ENCODE measurements at regions not wholly inside any gene's neighbourhood (a gene's known extent, or its start where the extent isn't known, plus 50 kb on each side); places are given as distances from the start of the nearest gene placed in this dataset.

DNA sequence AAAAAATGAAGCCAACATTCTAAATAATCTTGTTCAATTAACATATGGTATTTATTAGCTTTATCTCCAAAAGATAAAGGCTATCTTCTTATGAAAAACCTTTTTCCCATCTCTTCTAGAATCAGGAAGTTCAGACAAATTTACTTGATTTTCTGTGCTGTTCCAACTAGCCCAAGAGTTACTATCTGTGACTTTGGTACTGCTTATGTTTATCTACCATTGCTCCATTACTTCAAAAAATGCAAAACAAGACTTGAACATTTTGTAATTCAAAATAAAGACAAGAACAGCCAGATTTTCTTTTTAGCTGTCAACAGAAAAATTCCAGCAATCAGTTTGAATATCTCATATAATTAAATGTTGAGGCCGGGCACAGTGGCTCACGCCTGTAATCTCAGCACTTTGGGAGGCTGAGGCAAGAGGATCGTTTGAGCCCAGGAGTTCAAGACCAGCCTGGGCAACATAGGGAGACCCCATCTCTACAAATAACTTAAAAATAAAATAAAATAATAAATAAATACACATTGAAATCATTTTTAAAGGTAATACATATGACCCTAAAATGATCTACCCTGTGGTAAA lies 188.5 kb downstream of the LTN1 start:
- peak; percentile 66 for DNase-seq (ENCODE audit: low read depth)
- TF ChIP-seq, protein P1, sequence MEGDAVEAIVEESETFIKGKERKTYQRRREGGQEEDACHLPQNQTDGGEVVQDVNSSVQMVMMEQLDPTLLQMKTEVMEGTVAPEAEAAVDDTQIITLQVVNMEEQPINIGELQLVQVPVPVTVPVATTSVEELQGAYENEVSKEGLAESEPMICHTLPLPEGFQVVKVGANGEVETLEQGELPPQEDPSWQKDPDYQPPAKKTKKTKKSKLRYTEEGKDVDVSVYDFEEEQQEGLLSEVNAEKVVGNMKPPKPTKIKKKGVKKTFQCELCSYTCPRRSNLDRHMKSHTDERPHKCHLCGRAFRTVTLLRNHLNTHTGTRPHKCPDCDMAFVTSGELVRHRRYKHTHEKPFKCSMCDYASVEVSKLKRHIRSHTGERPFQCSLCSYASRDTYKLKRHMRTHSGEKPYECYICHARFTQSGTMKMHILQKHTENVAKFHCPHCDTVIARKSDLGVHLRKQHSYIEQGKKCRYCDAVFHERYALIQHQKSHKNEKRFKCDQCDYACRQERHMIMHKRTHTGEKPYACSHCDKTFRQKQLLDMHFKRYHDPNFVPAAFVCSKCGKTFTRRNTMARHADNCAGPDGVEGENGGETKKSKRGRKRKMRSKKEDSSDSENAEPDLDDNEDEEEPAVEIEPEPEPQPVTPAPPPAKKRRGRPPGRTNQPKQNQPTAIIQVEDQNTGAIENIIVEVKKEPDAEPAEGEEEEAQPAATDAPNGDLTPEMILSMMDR (IDR thresholded peaks at IDR 0.05; ENCODE audit: insufficient read depth, low read length), result no peak
- H3K4me3 ChIP-seq (ENCODE audit: low read depth, low read length), result no peak overlapping the region

DNA sequence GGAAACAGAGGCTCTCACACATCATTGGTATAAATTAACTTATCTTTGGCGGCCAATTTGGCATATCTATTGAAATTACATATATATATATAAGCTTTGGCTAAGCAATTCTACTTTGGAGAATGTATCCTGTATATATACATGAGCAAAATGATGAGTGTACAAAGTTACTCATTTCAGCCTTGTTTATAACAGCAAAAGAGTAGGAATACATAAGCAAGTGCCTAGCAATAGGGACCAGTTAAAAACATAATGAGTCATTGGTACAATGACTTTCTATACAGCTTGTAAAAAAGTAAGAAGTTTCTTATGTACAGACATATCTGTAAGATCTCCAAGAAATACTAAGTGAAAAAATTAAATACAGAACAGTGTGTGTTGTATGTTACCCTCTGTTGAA lies 190.8 kb downstream of the LTN1 start:
- H3K4me3 ChIP-seq (ENCODE audit: low read depth, low read length), result no peak overlapping the region
- no peak for DNase-seq (ENCODE audit: low read depth)
- TF ChIP-seq, protein P1 (IDR thresholded peaks at IDR 0.05; ENCODE audit: insufficient read depth, low read length), result no peak

DNA sequence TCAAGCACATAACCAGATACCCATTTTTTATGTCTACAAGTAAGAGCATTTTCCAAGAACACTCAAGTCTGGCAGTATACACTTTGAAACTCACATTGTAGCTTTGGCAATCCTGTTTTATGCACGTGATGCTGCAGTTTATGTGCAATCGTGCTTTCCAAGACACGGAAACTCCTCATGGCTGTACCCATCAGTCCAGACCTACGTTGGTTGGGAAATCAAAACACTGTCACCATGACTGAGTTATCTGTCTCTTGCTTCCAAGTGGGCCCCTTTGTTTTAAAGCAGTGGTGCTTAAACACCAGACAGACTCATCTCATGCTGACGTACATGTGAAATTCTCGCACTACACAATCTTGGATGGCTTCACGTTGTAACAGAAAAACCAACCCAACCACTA lies 192.8 kb downstream of the LTN1 start:
- TF ChIP-seq, protein P1 (IDR thresholded peaks at IDR 0.05; ENCODE audit: insufficient read depth, low read length), result no peak
- H3K4me3 ChIP-seq (ENCODE audit: low read depth, low read length), result no peak overlapping the region
- DNase-seq (ENCODE audit: low read depth), result no peak

DNA sequence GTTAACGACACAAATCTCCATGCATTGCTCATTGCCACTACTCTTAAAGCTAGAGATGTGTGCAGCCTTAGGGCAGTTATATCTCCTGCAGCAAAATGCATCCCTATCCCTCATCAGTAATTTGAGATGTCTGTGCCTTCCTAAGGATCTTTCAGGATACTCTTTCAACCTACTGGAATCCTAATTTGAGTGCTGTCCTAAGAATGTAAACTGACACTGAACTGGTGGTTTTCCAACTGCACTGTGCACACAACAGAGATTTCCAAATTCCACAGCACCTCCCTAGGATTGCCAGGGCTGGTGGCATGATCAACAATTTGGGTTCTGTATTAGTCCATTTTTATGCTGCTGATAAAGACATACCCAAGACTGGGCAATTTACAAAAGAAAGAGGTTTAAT lies 193.9 kb downstream of the LTN1 start:
- TF ChIP-seq, protein P1 (IDR thresholded peaks at IDR 0.05; ENCODE audit: insufficient read depth, low read length), result no peak
- peak; percentile 50 for DNase-seq (ENCODE audit: low read depth)
- no peak overlapping the region for H3K4me3 ChIP-seq (ENCODE audit: low read depth, low read length)

DNA sequence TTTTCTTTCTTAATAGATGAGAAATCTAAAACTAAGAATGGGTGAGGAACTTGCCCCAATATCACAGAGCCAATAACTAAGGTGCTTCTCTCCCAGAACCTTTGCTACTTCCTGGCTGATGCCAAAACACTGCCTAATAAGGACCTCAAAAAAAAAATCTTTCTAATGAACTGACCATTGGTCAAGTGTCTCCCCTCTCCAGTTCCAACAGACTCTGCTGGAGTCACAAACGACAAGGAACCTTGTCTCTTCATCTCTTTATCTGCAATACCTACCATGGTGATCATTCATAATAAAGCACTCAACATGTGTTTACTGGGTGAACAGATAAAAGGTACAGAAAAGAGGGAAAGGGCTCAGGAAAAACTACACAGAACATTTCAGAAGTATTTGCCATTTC lies 197.4 kb downstream of the LTN1 start:
- TF ChIP-seq, protein P1 (IDR thresholded peaks at IDR 0.05; ENCODE audit: insufficient read depth, low read length), result no peak
- no peak overlapping the region for H3K4me3 ChIP-seq (ENCODE audit: low read depth, low read length)
- DNase-seq (ENCODE audit: low read depth), result no peak

DNA sequence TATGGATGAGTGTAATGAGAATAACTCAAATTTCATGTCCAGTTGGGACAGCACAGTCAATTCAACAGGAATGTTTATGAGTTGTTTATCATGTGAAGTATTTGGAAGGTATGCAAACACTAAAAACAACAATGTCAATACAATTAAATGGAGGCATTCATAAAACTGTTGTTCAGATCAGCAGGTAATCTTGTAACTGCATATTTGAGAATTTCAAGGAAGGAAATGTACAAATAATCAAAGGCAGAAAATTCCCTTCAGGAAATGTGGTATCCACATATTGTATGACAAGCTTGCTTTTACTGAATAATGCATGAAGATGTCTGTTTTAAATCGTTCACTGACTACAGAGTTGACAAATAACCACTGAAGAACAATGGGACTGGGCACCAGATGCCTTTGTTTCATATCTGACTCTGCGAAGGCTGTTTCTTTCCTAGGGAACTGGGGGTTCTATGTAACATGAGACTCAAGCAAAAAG lies 198.3 kb downstream of the LTN1 start:
- DNase-seq (ENCODE audit: low read depth), result peak; percentile 44
- TF ChIP-seq, protein P1 (IDR thresholded peaks at IDR 0.05; ENCODE audit: insufficient read depth, low read length), result no peak
- H3K4me3 ChIP-seq (ENCODE audit: low read depth, low read length), result no peak overlapping the region

DNA sequence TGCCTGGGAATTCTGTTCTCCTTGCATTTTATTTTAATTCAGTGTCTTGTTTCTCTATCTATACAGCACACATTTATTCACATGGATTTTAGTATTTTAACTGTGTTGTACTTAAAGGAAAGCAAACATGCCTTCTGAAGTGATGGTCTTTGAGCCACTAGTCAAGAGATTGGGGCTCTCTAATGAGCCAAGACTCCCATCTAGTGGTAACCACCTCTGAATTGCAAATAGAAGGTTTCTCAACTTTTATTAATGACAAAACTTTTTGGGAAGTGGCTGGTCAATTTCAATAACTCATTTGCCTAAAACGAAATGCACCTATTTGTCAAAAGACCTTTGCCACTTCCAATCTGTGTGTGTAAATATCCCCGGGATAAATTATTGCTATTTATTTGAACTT lies 199.6 kb downstream of the LTN1 start:
- DNase-seq (ENCODE audit: low read depth), result peak; percentile 88
- H3K4me3 ChIP-seq (ENCODE audit: low read depth, low read length), result no peak overlapping the region
- TF ChIP-seq, protein P1 (IDR thresholded peaks at IDR 0.05; ENCODE audit: insufficient read depth, low read length), result peak; percentile 68
